GM19372 (cell line): ENCODE measurements at regions not wholly inside any gene's neighbourhood (a gene's known extent, or its start where the extent isn't known, plus 50 kb on each side); places are given as distances from the start of the nearest gene placed in this dataset.
"Not testable (repeated sequence)": the region's sequence is repeated elsewhere in the genome, so short reads cannot be mapped to it uniquely, and the experiment has no call there.

Source experiments
- ATAC-seq: cut with Tn5 transposase; IDR thresholded peaks from one replicate; pipeline ENCODE4 v1.9.1; 2021; ENCODE audit warnings: mild to moderate bottlenecking, low read depth, moderate library complexity; ENCODE audit not compliant: unreplicated experiment

- no peak for ATAC-seq
These were observed 2385.2 kb upstream of the C9orf72 start for GRCh38 chr9:29958469-29958868.

DNA sequence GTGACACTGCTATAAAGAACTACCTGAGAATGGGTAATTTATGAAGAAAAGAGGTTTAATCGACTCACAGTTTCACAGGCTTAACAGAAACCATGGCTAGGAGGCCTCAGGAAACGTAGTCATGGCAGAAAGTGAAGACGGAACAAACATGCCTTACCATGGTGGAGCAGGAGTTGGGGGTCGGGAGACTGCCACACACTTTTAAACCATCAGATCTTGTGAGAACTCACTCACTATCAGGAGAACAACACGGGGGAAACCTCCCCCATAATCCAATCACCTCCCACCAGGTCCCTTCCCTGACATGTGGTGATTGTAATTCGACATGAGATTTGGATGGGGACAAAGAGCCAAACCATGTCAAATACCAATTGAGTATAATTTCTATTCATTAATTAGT lies 2392.6 kb upstream of the C9orf72 start:
- no peak for ATAC-seq

GRCh38 chr9:29966247-29966646 lies 2393.0 kb upstream of the C9orf72 start:
- no peak for ATAC-seq

- no peak for ATAC-seq
These were observed 2395.6 kb upstream of the C9orf72 start for GRCh38 chr9:29968831-29969230.

DNA sequence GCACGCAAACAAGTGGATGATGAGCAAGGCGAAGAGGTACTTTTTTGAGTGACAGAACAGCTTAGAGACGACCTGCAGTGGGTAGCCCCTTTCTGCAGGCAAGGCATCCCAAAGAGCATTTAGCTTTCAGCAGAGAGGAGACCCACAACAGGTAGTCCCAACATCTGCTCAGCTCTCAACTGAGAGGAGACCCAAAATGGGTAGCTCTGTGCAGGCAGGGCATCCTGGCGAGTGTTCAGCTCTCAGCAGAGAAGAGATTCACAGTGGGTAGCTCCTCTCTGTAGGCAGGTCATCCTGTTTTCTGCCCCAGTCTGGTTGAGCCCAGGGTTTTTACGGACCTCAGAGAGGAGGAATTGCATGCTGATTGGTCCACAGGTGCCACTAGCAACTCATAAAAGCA lies 2396.1 kb upstream of the C9orf72 start:
- ATAC-seq, result no peak

DNA sequence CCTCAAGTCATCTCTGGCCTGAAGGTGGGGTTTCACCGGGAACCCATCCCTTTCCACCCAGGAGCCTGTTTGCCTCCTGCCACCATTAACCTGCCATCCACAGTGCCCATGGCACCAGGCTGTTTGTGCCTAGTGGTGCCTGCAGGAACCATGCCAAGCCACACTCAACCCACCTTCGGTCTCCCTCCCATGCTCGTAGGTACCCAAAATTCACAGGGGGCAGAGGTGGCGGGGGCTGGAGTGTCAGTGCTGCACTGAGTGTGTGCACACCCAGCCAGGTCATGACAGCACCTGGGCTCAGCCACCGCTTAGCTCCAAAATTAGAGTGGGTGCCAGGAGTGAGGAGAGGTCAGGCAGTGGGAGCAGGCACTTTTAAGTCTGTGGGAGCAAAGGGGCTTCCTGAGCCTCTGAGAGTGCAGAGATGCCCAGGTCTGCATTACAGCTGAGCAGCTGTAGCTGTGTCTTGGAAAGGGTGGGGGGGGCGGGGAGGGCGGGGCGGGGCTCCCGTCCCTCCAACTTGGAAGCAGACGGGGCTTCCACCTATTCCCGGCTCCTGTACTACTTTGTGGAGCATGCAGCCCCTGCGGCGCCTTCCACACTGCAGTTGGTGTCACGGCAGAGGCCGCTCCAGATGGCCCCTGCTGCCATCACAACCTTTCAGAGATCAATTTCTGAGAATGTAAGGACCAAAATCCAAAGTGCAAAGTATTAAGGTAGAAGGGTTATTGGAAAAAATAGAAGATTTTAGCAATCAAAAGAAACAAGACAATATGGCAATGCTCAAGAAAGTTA lies 2396.8 kb upstream of the C9orf72 start:
- no peak for ATAC-seq

DNA sequence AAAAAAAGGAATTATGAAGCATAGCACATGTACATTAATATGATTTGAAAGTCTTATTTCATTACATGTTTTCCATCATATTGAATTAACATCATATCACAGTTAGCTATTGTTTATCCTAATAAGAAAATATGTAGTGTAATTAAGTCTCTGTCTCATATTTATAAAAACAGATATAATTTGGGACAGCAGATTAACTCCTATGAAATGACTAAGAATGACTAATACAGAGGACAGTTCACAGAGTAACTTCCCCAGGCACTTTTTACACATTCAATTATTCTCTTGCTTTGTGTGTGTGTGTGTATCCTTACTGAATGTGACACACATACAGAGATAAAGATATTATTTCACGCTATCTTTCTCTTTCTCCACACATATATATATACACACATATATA lies 2400.9 kb upstream of the C9orf72 start:
- ATAC-seq, result no peak

- no peak for ATAC-seq
These were observed 2403.7 kb upstream of the C9orf72 start for GRCh38 chr9:29976981-29977380.

DNA sequence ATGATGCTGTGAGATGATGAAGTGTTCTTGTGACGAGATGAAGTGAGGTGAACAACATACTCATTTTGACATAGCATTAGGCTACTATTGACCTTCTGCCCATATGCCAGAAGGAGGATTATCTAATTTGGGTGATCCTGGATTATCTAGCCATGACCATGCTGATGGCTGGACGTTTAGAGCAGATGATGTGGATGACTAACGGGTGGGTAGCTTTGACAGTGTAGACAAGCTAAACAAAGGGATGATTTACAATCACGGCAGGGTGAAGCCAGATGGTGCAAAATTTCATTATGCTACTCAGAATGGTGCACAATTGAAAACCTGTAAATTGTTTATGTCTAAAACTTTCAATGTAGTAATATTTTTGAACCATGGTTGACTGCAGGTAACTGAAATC lies 2403.4 kb upstream of the ACO1 start:
- no peak for ATAC-seq

DNA sequence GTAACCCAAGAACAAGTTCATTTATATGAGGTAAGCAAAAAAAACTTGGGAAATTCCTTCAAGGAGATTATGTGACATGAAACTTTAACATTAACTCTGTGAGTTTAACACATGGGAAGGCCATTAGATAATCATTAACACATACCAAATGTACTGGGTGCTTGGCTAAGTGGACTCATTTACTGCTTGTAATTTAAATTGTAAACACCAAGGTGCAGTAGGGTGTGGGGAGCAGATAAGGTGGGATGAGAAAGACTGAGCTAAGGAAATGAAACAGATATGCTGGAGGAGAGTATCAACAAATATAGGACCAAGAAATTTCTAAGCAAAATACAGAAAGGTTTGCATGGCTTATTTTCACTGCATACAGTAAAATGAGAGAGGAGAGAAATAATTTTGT lies 2384.8 kb upstream of the ACO1 start:
- no peak for ATAC-seq

DNA sequence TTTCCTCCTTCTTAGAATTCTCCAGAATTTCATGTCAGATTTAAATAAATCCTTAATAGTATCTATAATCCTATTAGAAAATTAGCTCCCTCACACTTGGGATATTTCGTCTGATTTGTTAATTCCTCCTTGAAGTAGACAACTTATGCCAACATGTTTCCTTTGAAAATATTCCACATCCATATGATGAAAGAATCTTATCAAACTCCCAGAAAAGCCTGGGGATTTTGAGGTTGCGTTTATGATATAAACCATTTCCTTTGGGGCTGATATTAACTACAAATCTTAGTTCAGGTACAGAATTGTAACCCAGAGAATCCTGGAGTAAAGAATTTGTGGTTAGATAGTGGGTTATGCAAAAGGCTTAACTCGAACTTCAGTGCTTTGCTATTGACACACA lies 2373.8 kb upstream of the ACO1 start:
- no peak for ATAC-seq

DNA sequence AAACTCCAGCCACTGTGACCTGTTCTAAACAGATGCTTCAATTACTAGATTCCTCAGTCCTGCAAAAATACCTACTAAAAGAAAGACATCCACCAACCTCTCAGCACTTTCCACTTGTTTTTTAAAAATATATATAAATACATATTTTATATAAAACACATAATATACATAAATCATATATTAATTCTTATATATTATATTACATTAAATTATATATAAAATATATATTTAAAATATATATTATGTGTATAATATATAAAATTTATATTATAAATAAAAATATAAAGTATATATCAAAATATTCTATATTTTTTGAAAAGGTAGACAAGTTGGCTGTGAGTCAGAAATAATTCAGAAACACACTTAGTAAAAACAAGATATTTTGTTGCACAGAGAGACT lies 2371.8 kb upstream of the ACO1 start:
- ATAC-seq, result no peak

GRCh38 chr9:30015073-30015472 lies 2369.4 kb upstream of the ACO1 start:
- ATAC-seq, result no peak

DNA sequence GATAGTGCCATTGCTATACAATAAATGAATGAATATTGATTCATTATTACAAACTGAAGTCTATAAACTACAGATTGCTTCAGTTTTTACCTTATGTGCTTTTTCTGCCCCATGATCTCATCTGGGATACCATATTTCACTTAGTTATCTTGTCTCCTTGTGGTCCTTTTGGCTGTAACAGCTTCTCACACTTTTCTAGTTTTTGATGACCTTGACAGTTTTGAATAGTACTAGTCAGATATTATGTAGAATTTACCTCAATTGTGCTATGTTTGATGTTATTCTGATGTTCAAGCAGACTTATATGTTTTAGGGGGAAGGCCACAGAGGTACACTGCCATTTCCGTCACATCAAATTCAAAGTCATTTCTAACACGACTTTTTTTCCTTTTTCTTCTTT lies 2364.3 kb upstream of the ACO1 start:
- no peak for ATAC-seq

- no peak for ATAC-seq
These were observed 2348.7 kb upstream of the ACO1 start for GRCh38 chr9:30035761-30036160.

- ATAC-seq, result no peak
These were observed 2347.9 kb upstream of the ACO1 start for GRCh38 chr9:30036558-30036957.

GRCh38 chr9:30039712-30040111 lies 2344.7 kb upstream of the ACO1 start:
- ATAC-seq, result no peak

DNA sequence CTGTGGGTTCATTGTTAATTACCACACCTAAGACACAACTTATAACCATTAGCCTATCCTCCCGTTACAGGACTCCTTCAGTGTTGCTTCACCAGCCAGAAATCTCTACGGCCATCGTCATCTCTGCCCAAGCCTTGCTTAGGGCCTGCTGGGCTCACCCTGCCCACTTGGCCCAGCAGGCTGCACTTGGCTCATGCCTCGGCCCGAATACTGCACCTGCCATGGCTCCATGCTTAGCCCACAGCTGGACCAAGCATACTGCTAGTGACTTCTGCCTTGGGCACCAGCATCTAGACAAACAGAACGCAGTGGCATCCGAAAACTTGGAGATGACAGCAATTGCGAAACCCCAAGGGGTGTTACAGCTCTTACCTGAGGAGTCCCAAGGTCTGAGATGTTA lies 2336.0 kb upstream of the ACO1 start:
- no peak for ATAC-seq

GRCh38 chr9:30058463-30058862 lies 2326.0 kb upstream of the ACO1 start:
- no peak for ATAC-seq

DNA sequence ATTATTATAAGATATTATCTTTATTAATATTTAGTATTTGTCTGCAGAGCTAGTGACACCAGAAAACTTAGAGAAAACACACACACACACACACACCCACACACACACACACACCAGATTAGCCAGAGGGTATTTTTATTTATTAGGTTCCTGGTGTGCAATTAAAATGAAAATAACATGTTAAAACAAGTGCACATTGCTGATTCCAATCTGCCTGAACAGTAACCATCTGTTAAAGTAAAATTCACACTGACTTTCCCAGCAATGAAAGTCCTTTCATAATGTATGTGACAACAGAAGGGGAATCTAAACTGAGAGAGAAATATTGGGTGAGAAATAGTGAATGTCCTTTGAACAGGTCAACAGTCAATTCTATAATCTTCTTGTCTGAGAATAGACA lies 2323.5 kb upstream of the ACO1 start:
- no peak for ATAC-seq

GRCh38 chr9:30065888-30066287 lies 2318.6 kb upstream of the ACO1 start:
- no peak for ATAC-seq

- not testable (repeated sequence) for ATAC-seq
These were observed 2315.2 kb upstream of the ACO1 start for GRCh38 chr9:30069236-30069635.

DNA sequence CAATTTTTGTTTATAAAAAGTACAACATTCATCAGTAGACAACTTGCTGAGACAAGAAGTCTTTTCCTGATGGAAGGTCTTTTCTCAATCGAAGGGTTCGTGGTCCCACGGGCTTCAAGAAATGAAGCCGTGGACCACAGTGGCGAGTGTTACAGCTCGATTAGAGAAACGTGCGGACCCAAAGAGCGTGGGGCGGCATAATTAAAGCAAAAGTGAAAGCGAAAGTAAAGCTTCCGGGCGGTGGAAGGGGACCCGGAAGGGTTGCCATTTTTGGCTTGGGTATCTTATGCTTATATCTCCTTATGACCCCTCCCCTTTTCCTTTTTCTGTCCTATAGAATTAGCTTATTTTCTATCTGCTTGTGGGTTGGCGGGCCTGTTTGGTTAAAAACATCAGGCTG lies 2309.4 kb upstream of the ACO1 start:
- ATAC-seq, result no peak
